D341Med (cell line): ENCODE measurements at regions not wholly inside any gene's neighbourhood (a gene's known extent, or its start where the extent isn't known, plus 50 kb on each side); places are given as distances from the start of the nearest gene placed in this dataset.

Experiments
- DNase-seq: peaks from one replicate; pipeline ENCODE4 v3.0.0; 2012; ENCODE audit warnings: low spot score

DNA sequence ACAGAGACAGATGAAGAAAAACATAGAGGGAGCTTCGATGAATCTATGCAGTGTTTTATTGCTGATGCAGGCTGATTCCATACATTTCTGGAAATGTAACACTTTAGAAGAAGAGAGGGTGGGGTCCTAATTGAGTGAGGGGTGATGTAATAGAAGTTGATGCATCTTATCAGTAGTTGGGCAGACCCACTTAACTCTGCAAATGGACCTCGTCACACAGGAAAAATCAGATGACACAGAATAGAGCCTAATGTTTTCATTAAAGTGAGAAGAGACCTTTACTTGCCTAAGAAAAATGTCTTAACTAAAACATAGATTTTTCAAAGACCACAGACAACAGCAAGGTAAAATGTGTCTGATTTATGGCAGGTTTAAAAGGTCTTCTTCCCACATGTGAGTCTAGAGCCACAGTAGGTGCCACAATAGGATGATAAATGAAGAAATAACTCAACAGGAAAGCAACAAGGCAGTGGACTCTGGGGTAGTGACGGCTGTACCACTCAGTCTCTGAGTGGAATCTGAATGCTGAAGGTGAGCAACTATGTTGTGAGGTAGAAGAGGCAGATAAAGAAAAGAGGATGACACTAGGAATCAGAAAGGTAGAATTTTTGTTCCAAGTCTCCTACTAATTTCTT, 414.7 kb upstream of the PIK3C3 start:
- DNase-seq: no peak

DNA sequence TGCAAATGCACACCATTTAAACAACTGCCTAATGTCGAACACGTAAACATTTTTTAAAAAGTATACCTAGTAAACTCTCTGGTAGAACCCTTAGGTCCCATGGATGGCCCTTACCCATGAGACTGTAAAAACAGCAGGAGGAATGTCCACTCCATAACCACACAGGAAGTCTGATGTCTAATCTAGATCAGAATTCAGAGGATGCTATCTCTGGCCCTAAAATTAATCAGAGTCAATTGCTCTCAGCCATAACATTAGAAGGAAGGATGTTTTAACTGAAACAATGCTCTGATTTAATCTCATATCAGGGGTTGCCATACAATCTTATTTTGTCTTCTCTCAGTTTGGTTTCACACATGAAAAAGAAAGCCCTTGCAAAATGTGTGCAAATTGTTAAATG, 416.3 kb upstream of the PIK3C3 start:
- DNase-seq: no peak

DNA sequence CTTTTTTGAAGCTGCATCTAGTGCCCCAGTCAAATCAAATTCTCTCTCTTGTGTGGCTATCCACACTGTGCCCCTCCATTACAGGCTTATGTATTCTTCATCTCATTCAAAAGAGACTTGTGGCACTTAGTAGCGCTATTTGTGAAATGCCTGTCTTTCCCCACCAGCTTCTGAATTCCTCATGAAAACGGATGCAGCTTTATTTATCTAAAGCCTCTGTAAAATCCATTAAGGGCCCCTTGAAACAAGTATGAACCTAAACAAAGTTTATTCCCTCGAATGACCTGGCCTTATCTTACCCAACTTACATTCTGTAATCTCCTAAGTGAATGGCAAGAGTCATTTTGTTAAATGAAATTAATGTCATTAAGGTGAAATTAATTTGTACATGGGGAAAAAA, 417.4 kb upstream of the PIK3C3 start:
- no peak for DNase-seq

DNA sequence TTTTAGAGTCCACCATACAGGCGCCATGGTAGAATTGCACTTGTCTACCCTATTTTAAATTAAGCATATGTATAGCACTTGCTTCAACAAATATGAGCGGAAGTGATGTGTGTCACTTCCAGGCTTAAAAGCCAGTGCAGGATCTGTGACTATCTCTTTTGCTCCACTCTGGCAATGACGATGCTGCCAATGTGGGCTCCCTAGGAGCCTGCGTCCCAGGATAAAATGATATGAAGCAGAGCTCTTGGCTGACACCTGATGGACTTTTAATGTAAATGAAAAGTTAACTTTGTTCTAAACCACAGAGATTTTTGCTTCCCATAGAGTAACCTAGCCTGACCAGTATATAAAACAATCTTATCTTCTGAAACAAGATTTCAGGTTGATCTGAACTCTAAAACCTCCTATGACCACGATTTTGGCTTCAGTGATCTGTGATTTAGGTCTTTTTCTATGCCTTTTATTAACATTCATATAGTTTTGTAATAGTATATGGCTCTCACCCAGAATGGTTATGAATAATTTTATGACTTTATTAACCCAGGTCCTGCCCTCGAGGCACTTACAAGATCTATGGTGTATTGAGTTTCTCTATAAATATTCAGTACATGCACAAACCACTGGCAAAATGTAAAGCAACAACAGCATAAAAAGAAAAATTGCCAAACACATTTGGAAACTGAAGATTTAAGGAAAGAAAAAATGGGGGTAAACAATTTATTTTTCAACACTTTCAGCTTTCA, 422.5 kb upstream of the PIK3C3 start:
- DNase-seq: peak; percentile 41

DNA sequence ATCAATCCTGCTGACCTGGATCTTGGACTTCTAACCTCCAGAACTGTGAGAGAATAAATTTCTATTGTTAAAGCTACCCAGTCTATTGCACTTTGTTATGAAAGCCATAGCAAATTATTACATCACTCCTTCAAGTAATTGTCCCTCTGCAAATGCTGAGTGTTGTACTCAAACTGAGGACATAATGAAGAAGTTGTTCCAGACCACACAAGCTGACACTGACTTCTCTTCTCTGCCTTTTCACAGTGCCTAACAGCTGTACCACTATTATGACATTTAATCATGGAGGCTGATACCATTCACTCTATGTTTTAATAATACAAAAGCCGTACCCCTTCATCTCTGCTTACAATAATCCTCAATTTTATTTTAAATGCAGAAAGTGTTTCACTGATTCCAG, 424.1 kb upstream of the PIK3C3 start:
- DNase-seq: no peak

DNA sequence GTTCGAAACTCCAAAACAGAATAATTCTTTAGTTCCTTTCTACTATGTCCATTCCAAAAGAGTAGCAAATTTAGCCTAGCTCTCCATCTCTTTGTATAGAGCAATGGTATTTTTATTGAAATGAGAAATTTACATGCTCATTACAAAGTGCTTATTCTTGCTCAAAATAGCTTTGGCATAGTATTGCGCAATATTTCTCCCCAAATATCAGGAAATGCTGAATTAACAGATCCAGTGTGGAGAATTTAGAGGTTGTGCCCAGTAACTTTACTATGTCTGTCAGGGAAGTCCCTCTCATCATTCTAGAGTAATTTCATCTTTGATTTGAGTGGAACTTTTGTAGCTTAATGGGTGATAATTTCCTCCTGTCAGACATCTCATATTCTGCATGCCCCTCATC, 425.9 kb upstream of the PIK3C3 start:
- no peak for DNase-seq

DNA sequence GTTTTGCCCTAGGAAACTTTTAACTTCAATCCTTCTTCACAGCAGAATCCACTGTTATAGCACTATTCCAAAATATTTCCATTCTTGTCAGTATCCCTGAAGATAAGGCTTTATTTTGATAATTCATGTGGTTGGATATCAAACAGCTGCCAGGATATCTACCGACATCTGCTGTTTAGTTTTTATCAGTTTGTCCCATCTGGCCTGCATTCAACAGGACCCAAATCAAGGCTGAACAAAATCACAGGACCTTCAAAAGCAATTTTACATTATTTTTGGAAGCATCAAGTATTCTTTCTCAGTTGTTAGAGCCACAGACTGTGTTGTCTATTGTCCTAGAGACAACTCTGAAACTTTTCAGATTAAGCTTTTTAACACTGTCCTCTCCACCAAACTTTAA, 429.0 kb upstream of the PIK3C3 start:
- DNase-seq: no peak

DNA sequence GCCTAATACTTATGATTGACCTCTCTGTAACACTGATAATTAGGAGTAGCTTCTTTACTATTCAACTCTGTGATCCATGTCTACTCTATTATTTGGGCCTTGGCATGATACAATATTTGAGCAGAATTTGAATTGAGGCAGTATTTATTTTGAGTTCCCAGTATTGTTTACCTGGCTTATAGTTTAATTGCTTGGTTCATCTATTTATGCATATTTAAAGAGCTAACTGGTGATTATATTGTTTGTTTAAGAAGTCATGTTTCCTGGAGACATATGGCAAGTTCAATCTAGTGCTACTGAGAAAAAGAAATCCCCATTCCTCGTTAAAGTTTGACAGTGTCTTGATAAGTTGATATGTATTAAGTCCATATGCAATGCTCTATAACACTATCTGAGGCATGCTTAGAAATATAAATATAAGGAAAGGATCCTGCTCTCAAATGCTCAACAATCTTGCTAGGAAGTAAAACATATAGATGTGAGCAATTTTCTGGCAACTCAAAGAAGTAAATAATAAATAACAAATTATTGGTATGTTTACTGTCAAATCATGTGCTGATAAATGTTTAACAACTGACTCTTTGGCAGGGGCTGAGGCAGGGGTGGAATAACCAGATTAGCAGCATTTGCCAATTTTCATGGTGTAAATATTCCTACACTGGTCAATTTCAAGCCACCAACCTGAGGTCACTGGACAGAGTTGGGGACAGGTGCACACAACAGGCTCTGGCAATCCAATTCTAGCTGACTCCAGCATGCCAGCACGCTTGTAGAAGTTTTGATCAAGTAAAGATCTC, 430.2 kb upstream of the PIK3C3 start:
- no peak for DNase-seq

DNA sequence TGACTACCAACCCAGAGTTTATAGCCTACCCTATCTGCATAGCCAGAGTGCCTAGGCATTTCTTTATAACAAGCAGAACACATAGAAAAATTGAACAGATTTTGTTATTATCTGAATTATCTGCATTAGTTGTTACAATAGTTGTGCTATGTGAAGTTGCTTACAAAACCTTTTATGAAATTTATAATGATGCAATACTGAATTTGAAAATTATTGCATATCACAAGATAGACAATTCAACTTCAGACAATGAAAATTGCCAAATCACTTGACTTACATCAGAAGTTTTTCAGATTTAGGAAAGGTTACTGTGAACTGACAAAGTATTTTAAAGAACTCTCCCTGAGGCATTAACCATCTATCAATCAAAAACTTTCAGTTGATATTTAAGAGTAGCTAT, 437.9 kb upstream of the PIK3C3 start:
- DNase-seq: no peak

DNA sequence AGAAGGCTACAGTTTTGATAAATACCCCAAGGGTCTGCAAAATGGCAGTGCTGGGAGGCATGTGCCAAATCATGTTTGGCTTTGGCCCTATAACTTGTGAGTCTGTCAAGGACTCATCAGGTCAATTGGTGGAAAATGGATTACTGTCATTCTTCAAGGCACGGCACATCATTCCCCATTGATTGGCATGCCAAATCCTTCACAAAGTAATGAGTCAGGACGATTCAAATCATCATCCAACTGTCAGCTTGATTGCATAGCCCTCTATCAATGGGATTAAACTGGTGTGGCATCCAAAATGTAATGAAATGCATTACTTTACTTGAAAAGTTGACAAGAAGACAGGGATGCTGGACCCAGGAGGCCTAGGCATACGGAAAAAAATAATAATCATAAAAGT, 441.6 kb upstream of the PIK3C3 start:
- no peak for DNase-seq

DNA sequence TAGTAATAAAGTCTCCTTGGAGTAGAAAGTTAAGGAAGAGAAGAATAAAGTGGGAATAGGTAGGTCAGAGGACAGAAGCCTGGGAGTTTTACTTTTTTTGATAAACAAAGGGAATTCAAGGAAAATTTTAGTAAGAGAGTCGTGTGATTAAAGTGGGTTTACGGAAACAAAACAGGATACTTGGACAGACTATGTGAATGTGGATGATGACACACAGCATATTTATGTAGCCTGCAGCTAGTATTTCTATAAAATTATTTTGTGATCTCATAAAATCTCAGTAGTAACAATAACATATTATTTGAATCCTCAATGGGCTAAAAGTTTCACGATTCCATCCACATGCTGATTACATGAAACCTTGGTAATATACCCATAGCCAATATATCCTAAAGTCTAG, 450.7 kb upstream of the PIK3C3 start:
- no peak for DNase-seq

DNA sequence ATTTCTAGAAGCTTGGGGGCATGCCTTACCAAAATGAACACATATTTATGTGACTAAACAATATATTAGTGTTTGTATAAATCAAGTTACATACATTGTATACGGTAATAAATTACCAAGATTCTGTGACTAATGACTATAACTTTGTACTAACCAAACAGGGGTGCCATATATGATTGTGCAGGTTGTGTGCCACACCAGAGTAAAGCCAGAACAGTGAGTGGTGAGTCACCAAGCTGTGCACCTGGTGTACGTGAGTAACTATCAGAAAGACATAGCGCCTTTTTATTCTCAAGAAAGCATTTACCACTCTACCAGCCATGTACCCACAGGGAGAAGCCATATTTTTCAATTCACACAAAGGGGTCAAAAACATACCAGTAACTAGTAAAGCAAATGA, 453.2 kb upstream of the PIK3C3 start:
- no peak for DNase-seq

DNA sequence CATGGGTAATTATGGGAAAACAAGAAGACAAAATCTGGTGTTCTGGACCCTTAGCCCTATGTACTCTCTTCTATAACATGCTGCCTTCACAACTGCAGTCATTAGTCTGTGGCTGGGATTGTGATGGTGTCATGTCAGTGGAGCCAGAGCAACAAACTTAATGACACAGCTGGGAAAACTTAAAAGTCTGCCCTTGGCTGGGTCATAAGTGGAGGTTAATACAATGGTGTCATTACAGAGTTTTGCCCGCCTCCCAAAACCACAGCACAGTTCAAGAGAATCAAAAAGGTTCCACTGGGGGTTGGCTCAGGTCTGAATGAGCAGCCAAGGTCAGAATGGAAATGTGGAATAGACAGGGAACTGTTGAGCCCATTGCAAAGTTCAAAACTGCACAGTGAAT, 455.7 kb upstream of the PIK3C3 start:
- DNase-seq: no peak

DNA sequence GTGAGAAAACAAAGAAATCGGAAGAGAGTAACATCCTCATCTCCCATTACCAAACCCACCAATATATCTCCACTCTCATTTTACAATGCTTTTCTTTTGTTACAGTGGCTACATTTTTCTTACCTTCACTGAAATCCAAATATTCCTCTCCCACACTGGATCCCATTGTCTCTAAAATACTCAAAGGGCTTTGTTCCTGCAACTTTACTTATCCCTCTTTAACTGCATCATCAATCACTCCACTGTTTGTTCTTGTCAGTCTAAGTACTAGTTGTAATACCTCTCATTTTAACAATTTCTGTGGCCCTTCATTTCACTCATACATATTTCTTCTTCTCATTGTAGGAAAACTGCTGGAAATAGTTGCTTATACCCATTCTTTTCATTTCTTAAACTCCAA, 464.2 kb upstream of the PIK3C3 start:
- no peak for DNase-seq

DNA sequence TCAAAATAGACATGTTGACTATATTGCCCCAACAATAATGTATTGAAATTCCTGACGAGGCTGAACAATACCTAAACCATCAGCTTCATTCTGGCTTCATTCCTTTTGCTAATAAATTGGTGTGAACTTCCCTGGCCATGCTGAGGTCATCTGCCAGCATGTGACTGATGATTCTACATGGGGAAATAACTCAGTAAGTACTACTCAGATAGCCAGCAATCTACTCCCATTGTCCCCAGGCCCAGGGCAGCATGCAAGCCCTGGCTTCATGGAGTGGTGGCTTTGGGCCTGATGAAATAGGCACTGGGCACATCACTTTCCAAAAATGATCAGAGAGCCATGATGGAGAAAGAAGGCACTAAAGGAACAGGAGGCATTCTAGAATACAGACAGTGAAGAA, 468.5 kb upstream of the PIK3C3 start:
- DNase-seq: no peak

DNA sequence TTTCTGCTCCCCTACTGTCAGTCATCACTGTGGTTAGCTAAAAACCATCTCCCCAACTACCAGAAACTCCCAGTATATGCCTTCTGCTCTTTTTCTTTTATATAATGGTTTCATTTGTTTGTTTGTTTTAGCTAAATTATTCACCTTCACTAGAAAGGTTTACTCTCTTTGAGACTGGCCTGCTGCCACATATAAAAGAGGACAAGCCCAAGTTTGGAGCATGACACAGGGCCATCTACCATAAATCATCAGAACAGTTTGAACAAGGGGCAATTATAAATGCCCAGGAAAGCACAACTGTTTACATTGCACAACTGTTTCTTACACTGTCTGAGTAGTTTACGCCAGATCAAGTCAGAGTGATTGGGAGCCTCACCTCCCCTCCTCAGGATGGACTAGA, 471.0 kb upstream of the PIK3C3 start:
- no peak for DNase-seq

DNA sequence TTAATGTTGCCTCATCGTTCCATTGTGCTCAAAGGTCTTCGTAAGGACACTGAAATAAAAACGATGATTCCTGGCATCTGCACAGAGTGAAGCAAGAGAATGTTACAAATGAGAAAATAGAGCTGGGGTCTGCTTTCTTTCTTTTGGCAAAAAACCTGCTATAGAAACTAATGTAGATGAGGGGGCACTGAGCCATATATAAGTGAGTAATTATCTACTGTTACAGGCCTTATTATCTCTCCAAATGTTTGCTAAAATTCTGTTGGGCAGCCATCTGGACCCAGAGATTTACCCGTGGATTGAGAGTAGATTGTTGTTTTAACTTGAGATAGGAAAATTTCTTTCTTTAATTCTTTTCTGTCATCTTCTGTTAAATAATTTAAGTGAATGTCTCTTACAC, 472.5 kb upstream of the PIK3C3 start:
- DNase-seq: no peak

DNA sequence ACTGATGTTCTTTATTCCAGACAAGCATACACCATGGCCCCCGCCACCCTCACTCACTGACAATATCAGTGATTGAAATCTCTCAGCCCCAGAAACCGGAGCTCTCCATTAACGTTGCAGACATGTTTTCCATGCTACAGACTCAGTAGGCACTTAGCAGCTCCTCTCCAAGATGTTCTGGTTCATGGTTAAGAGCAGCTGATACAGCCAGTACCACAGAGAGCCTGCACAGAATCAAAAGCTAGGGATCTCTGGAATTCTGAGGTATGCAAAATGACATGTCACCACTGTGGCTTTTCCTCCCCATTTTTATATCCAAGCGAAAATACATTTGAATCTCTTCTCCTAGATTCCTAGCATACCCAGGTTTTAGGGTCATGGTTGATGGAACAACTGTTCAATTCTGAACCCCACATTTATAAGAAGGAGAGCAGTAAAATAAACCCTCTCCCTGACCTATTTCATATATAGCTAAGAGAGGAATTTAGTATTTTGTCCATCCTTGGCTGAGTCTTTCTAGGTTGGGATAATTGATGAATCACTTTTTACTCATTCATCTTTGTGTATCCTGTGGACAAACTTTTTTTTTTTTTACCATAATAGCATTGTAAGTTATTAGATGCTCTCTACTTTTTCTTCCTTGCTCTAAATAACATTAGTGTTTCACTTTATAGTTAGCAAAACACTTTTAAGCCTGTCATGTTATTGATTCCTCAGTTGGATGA, 488.4 kb upstream of the PIK3C3 start:
- DNase-seq: no peak

DNA sequence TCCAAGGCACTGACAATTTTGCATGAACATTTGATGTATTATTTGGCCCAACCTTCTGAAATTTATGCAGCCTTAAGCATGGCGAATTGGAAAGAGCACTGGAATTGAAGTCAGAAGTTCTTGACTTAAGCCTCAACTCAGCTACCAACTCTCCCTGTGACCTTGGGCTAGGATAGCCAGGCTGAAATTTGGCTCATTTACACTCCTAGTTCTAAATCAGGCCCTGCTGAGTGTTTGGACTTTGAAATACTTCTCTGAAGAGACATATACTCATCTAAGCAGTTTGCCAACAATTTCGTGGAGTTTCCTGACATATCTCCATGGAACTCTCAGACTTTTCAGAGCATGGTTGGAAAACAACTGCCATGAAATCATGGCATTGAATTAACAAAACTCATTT, 489.6 kb upstream of the PIK3C3 start:
- no peak for DNase-seq

DNA sequence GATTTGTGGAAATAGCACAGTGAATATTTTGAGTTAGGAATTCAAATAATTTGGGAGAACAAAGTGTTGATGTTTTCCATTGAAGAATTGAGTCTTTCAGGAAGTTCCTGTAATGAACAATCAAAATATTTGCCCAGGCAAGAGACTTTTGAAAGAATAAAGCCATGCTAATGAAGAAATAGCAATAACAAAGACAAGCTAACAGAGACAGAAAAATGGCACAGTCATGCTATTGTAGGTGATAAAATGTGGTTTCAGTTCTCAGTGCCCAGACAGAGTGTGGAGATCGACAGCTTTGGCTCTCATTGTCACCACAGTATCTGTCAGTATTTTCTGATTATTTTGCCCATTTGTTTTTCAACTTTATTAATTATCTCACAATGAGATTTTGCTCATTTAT, 490.8 kb upstream of the PIK3C3 start:
- DNase-seq: no peak

DNA sequence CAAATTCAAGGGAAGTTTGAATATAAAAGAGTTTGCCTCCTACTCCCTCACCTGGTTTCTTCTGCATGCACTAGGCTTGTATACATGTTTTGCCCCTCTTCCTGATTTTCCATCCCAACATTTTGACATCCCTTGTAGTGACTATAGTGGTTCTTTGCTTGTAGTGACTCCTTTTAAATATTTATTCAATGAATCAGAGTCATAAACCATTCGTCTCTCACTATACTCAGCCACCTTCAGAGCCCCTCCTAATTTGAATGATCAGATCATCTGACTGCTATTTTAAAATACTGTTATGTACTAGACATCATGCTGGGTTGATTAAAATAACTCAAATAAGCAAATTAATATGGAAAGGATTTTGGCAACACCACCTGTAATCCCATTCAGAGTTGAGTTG, 492.1 kb upstream of the PIK3C3 start:
- no peak for DNase-seq

DNA sequence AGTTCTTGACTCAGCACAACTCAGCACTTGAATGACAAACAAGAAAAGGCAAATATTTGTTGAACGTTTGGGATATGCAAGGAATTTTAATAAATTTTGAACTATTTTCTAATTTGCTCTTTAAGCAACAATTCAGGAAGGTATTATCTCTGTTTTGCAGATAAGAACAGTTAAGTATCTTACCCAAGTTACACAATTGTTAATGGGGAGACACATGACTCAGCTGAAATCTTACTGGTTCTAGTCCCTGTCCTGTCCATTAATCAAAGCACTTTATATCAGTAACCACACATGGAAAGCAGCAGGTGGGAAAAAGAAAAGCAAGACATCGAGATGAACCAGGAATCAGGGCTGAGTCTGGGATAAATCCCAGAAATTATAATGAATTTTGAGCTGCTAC, 493.9 kb upstream of the PIK3C3 start:
- no peak for DNase-seq

DNA sequence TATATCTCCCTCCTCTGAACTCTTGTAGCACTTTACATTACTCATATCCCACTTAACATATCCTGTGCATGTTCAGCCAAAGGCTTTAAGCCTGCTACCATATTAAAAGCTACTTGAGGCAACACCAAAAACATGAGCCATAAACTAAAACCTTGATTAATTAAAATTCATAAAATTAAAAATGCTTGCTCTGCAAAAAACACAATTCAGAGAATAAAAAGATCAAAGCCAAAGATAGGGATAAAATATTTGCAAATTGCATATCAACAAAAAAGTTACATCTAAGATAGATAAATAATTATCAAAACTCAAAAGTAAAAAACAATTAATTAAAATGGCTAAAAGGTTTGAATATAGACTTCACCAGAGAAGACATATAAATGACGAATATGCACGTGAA, 495.4 kb upstream of the PIK3C3 start:
- no peak for DNase-seq
